Ascending aorta (tissue), 2 donors: ENCODE measurements at regions not wholly inside any gene's neighbourhood (a gene's known extent, or its start where the extent isn't known, plus 50 kb on each side); places are given as distances from the start of the nearest gene placed in this dataset.

ENCODE experiments used
- DNase-seq, 2 donors: peaks; one replicate each; pipeline ENCODE4 v3.0.0-alpha.2; 2019; ENCODE audit warnings: low spot score in 2 of 2
- H3K27ac ChIP-seq, 2 donors: fragments of 200-600 bp; sonication (generic); one replicate each; pipeline ENCODE4 v1.5.1; 2016 to 2017; ENCODE audit warnings: mild to moderate bottlenecking in 1 of 2
- H3K27me3 ChIP-seq: fragments of 200-600 bp; sonication (generic); one replicate; pipeline ENCODE4 v1.5.1; 2017
- H3K36me3 ChIP-seq, 2 donors: fragments of 200-600 bp; sonication (generic); one replicate each; pipeline ENCODE4 v1.5.1; 2016
- H3K4me1 ChIP-seq, 2 donors: fragments of 200-600 bp; sonication (generic); one replicate each; pipeline ENCODE4 v1.5.1; 2016 to 2017; ENCODE audit warnings: mild to moderate bottlenecking in 1 of 2
- H3K4me3 ChIP-seq, 2 donors: fragments of 200-600 bp; sonication (generic); one replicate each; pipeline ENCODE4 v1.5.1; 2016 to 2017; ENCODE audit warnings: mild to moderate bottlenecking in 1 of 2
- H3K9me3 ChIP-seq, 2 donors: fragments of 200-600 bp; sonication (generic); one replicate each; pipeline ENCODE4 v1.5.1; 2016
- CTCF ChIP-seq, 3 experiments: fragments of 200-600 bp in 2 of 3; fragments of 450-650 bp in 1 of 3; sonication (generic) in 2 of 3; IDR thresholded peaks; one replicate each; pipeline ENCODE4 v1.5.1; 2016 to 2019; ENCODE audit warnings: antibody characterized with exemption in 3 of 3, mild to moderate bottlenecking in 1 of 3, moderate library complexity in 1 of 3
- intact Hi-C: fragments of 100-400 bp; cut with DNase I; formaldehyde crosslinking; loops from one replicate; pipeline ENCODE4 v1.15.1; 2023

- intact Hi-C loops: loop anchor here (1.0 to 10.0 kb wide), 2 partner anchors 117 to 203 kb away; no protein-coding TSS in a partner anchor
- no peaks in the 10 kb centered on the region for H3K27me3 ChIP-seq
- no peak for DNase-seq
- no peak overlapping the region for H3K4me3 ChIP-seq
- H3K36me3 ChIP-seq: peaks cover 11 to 27% of the 10 kb centered on the region in 2 donors
- H3K9me3 ChIP-seq: no peaks in the 10 kb centered on the region
- peak overlapping the region in 1 of 2 donors; percentile 51 for H3K27ac ChIP-seq
- peaks cover 0 to 6% of the 10 kb centered on the region in 2 donors for H3K4me1 ChIP-seq
- TF ChIP-seq CTCF (IDR thresholded peaks at IDR 0.05): peak; percentile 38 to 50 (median 45)
These were observed 359.7 kb upstream of the ROPN1 start for GRCh38 chr3:124351430-124352148.

- Histone ChIP-seq H3K9me3 (no peaks in the 10 kb centered on the region), H3K4me3 (no peak overlapping the region), H3K27me3 (no peaks in the 10 kb centered on the region), H3K4me1 (peaks cover 0 to 6% of the 10 kb centered on the region in 2 donors), H3K36me3 (peaks cover 11 to 22% of the 10 kb centered on the region in 2 donors), H3K27ac (no peak overlapping the region)
- no peak for DNase-seq
- TF ChIP-seq CTCF (IDR thresholded peaks at IDR 0.05): no peak
- intact Hi-C loops: loop anchor here (10.0 kb wide), 1 partner anchor 203 kb away; no protein-coding TSS in a partner anchor
These were observed 360.2 kb upstream of the ROPN1 start for GRCh38 chr3:124352149-124352539.

- Histone ChIP-seq H3K9me3 (no peaks in the 10 kb centered on the region), H3K4me1 (peaks cover 0 to 4% of the 10 kb centered on the region in 2 donors), H3K4me3 (no peak overlapping the region), H3K27ac (no peak overlapping the region), H3K36me3 (peaks cover 5 to 7% of the 10 kb centered on the region in 2 donors), H3K27me3 (no peaks in the 10 kb centered on the region)
- no peak for DNase-seq
- TF ChIP-seq CTCF (IDR thresholded peaks at IDR 0.05): no peak
- intact Hi-C loops: loop anchor here (10.0 kb wide), 1 partner anchor 201 kb away; no protein-coding TSS in a partner anchor
These were observed 361.8 kb upstream of the ROPN1 start for GRCh38 chr3:124353691-124354090.

- Histone ChIP-seq H3K27ac (no peak overlapping the region), H3K9me3 (no peaks in the 10 kb centered on the region), H3K4me1 (peaks cover 0 to 4% of the 10 kb centered on the region in 2 donors), H3K27me3 (no peaks in the 10 kb centered on the region), H3K36me3 (peaks cover 3 to 4% of the 10 kb centered on the region in 2 donors), H3K4me3 (no peak overlapping the region)
- no peak for DNase-seq
- no peak for TF ChIP-seq CTCF (IDR thresholded peaks at IDR 0.05)
- intact Hi-C loops: loop anchor here (10.0 kb wide), 1 partner anchor 201 kb away; no protein-coding TSS in a partner anchor
These were observed 362.2 kb upstream of the ROPN1 start for GRCh38 chr3:124354150-124354549.

GRCh38 chr3:124358156-124358555 is 366.2 kb upstream of the ROPN1 start:
- Histone ChIP-seq H3K36me3 (peaks cover 0 to 5% of the 10 kb centered on the region in 2 donors), H3K4me3 (no peak overlapping the region), H3K9me3 (no peaks in the 10 kb centered on the region), H3K27ac (no peak overlapping the region), H3K27me3 (no peaks in the 10 kb centered on the region), H3K4me1 (peaks cover 0 to 3% of the 10 kb centered on the region in 2 donors)
- intact Hi-C loops: loop anchor here (10.0 kb wide), 1 partner anchor 197 kb away; no protein-coding TSS in a partner anchor
- no peak for DNase-seq
- TF ChIP-seq CTCF (IDR thresholded peaks at IDR 0.05): no peak
